SK-N-DZ (cell line): ENCODE measurements at regions not wholly inside any gene's neighbourhood (a gene's known extent, or its start where the extent isn't known, plus 50 kb on each side); places are given as distances from the start of the nearest gene placed in this dataset.
A peak's percentile ranks its signal among the peaks of the same experiment; 100 is the strongest.
"Not testable (repeated sequence)": the region's sequence is repeated elsewhere in the genome, so short reads cannot be mapped to it uniquely, and the experiment has no call there.

Source experiments
- DNase-seq: peaks from one replicate; pipeline ENCODE4 v3.0.0-alpha.2; 2015; ENCODE audit warnings: low spot score

DNA sequence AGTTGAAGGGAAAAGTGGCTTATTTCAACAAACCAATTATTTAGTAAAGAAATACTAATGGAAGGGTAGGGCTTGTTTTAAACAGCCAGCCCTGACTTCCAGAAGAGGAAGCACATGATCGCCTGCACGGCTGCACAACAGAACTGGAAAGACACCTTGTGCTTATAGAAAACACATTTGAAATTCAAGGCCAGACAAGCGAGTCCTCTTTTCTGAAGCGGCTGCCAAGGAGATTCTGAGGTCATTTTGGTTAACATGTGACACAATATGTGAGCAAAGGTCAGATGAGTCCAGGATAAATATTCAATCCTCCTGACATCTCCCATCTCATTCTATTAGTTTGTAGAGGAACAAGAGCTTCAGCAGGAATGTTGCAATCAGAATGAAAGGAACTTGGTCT, 461.4 kb upstream of the ST8SIA4 start:
- DNase-seq = no peak

GRCh38 chr5:101362067-101362466, 459.0 kb upstream of the ST8SIA4 start:
- DNase-seq = no peak

DNA sequence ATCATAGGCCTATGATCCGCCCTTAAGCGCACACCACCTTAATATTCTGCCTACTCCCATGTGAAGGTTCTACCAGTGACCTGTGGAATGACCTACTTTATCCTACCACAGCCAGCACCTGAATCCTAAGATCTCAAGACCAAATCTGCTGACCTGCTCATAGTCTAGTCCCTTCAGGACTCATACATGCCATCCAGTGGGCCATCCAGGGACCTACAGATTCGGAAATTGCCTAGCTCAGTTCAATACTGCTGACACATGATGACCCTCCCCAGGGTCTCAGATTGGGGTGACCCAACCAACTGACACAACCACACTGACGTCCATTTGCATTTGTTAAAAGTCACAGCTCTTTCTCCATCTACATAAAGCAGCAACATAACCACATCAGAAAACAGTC, 443.8 kb upstream of the ST8SIA4 start:
- DNase-seq = no peak

GRCh38 chr5:101346447-101346846, 443.4 kb upstream of the ST8SIA4 start:
- no peak for DNase-seq

DNA sequence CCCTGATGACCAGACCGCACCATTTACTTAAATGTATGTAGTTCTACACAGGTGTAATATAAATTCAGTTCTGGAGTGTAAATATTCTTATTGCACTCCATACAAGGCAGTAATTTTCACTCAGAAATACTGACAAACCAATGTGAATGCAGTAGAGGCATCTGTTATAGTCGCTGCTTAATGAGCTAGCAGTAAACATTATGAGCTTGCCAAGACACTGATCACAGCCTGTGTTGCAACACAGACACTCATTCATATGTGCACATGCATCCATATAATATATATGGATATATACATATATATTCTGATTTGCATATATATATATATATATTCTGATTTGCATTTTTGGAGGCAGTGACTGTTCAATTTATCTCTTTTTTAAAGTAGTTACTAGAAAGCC, 435.1 kb upstream of the ST8SIA4 start:
- no peak for DNase-seq

GRCh38 chr5:101327816-101328215, 424.7 kb upstream of the ST8SIA4 start:
- no peak for DNase-seq

DNA sequence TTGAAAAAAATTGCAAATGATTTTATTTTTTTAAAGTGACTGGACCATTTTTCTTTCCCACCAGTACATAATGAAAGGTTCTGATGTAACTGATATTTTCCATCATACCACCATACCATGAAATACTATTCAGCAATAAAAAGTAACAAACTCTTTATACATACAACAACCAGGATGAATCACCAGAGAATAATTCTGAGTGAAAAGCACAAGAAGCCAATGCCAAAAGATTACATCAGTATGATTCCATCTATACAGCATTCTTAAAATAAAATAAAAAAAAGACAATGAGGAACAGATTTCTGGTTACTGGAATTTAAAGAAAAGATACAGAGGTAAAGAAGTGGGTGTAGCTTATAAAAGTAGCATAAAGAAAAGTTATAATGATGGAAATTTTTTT, 423.7 kb upstream of the ST8SIA4 start:
- DNase-seq = no peak

DNA sequence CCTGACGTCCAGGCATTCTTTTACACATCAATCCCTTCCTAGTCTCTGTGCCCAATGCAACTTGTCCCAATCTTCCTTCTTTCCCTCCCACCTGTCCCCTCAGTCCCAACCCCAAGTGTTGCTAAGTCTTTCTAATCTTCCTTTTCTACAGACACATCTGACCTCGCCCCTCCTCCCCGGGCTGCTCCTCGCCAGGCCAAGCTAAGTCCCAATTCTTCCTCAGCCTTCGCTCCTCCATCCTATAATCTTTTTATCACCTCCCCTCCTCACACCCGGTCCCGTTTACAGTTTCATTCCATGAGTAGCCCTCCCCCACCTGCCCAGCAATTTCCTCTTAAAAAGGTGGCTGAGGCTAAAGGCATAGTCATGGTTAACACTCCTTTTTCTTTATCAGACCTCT, 413.3 kb upstream of the ST8SIA4 start:
- not testable (repeated sequence) for DNase-seq

GRCh38 chr5:101306391-101307137, 403.5 kb upstream of the ST8SIA4 start:
- DNase-seq = peak; percentile 42

- DNase-seq = no peak
Observed at GRCh38 chr5:101296477-101296876, 393.4 kb upstream of the ST8SIA4 start.

- no peak for DNase-seq
Observed at GRCh38 chr5:101292199-101292598, 389.1 kb upstream of the ST8SIA4 start.

DNA sequence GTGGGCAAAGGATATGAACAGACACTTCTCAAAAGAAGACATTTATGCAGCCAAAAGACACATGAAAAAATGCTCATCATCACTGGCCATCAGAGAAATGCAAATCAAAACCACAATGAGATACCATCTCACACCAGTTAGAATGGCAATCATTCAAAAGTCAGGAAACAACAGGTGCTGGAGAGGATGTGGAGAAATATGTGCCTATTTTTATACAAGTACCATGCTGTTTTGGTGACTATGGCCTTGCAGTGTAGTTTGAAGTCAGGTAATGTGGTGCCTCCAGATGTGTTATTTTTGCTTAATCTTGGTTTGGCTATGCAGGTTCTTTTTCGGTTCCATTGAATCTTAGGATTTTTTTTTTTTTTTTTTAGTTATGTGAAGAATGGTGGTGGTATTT, 387.7 kb upstream of the ST8SIA4 start:
- not testable (repeated sequence) for DNase-seq

- no peak for DNase-seq
Observed at GRCh38 chr5:101288633-101289032, 385.6 kb upstream of the ST8SIA4 start.

- DNase-seq = no peak
Observed at GRCh38 chr5:101284736-101285375, 381.8 kb upstream of the ST8SIA4 start.

DNA sequence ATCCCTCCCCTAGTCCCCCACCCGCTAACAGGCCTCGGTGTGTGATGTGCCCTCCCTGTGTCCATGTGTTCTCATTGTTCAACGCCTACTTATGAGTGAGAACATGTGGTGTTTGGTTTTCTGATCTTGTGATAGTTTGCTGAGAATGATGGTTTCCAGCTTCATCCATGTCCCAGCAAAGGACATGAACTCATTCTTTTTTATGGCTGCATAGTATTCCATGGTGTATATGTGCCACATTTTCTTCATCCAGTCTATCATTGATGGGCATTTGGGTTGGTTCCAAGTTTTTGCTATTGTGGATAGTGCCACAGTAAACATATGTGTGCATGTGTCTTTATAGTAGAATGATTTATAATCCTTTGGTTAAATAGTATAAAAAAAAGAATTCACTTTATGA, 380.9 kb upstream of the ST8SIA4 start:
- not testable (repeated sequence) for DNase-seq

- no peak for DNase-seq
Observed at GRCh38 chr5:101278917-101279316, 375.8 kb upstream of the ST8SIA4 start.

GRCh38 chr5:101278011-101278687, 375.1 kb upstream of the ST8SIA4 start:
- DNase-seq = no peak

DNA sequence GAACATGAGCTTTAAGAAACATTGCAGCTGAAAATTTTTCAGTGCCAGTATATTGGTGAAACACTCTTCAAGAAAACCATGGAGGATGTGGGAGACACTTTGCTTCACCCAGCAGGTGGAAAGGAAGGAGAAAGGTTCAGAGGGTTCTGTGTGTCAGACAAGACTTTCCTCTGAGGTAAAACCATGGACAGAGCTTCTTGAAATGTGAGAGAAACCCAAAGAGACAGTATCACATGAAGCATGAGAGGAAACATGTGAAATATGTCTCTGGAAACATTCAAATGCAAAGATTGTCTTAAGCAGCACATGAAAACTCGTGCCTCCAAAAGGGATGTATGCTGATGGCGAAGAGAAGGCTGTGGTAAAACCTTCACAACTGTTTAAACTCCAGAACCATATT, 368.9 kb upstream of the ST8SIA4 start:
- no peak for DNase-seq

DNA sequence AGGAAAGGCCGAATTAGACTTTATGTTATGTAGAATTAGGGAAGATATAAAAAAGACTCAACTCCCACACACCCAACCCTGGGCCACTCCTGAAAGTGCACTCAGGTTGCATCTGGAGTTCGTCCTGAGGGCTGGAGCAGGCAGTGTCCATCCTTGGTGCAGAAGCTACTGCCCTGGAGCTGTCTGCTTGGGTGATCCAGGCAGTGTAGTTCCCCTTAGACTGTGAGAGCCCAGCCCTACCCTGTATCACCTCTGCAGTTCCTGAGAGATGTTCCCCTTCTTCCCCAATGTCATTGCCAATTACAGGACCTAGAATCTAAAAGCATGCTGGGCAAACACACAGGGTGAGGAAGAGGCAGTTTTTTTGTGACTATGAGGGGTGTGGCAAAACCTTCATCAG, 368.3 kb upstream of the ST8SIA4 start:
- no peak for DNase-seq

- DNase-seq = no peak
Observed at GRCh38 chr5:101260857-101261256, 357.8 kb upstream of the ST8SIA4 start.

GRCh38 chr5:101253096-101253495, 350.0 kb upstream of the ST8SIA4 start:
- DNase-seq = no peak

DNA sequence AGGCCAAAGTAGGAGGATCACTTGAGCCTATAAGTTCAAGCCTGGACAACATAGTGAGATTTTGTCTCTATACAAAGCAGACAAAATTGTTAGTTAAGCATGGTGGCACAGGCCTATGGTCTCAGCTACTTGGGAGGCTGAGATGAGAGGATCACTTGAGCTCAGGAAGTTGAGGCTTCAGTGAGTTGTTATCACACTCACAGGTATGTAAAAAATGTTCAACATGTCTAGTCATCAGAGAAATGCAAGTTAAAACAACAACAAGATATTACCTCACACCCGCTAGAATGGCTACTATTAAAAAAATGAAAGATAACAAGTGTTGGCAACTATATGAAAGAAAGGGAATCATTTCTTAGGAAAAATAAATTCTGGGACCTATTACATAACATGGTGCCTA, 341.5 kb upstream of the ST8SIA4 start:
- DNase-seq = no peak
